NCI-H345 (cell line): ENCODE measurements at regions not wholly inside any gene's neighbourhood (a gene's known extent, or its start where the extent isn't known, plus 50 kb on each side); places are given as distances from the start of the nearest gene placed in this dataset.
"Not testable (repeated sequence)": the region's sequence is repeated elsewhere in the genome, so short reads cannot be mapped to it uniquely, and the experiment has no call there.

ENCODE experiments used
- DNase-seq: peaks from one replicate; lab custom pipeline; 2025; lab: John Stamatoyannopoulos, UW

- DNase-seq: peak; percentile 90
Measured at GRCh38 chr15:28789401-28790114, 58.9 kb downstream of the GOLGA6L7 start.

GRCh38 chr15:28788649-28789400 lies 59.6 kb downstream of the GOLGA6L7 start:
- peak; percentile 2 for DNase-seq

- not testable (repeated sequence) for DNase-seq
Measured at GRCh38 chr15:28788176-28788575, 60.3 kb downstream of the GOLGA6L7 start.

- no peak for DNase-seq
Measured at GRCh38 chr15:28786521-28786920, 61.9 kb downstream of the GOLGA6L7 start.

- not testable (repeated sequence) for DNase-seq
Measured at GRCh38 chr15:28784347-28785163, 63.9 kb downstream of the GOLGA6L7 start.

- DNase-seq: no peak
Measured at GRCh38 chr15:28783873-28784272, 64.6 kb downstream of the GOLGA6L7 start.

- DNase-seq: no peak
Measured at GRCh38 chr15:28783466-28783865, 65.0 kb downstream of the GOLGA6L7 start.

GRCh38 chr15:28778397-28778796 lies 66.2 kb upstream of the GOLGA8M start:
- not testable (repeated sequence) for DNase-seq

GRCh38 chr15:28772857-28773256 lies 60.6 kb upstream of the GOLGA8M start:
- not testable (repeated sequence) for DNase-seq
